ENCODE measurements at regions not wholly inside any gene's neighbourhood (a gene's known extent, or its start where the extent isn't known, plus 50 kb on each side); places are given as distances from the start of the nearest gene placed in this dataset.
A peak's percentile ranks its signal among the peaks of the same experiment; 100 is the strongest.

GRCh38 chr2:160838691-160839090 lies 321.5 kb upstream of the TANK start:
- Mint-ChIP-seq H3K27me3 (peaks cover 0 to 15% (median 5%) of the 10 kb centered on the region in 5 donors), H3K9me3 (peaks cover 0 to 24% (median 10%) of the 10 kb centered on the region in 11 donors), H3K27ac (peak overlapping the region in 1 of 9 donors; percentile 70), H3K4me3 (no peak overlapping the region), H3K4me1 (no peaks in the 10 kb centered on the region), H3K36me3 (peaks cover 0 to 12% (median 5%) of the 10 kb centered on the region in 5 donors)
- no peak for ATAC-seq
- intact Hi-C loops (cut with micrococcal nuclease), result no loop called here
- H3K27me3 ChIP-seq (ENCODE audit: control insufficient read depth in 2 of 2, insufficient read depth in 2 of 2, low read length in 2 of 2), result no peaks in the 10 kb centered on the region
- ChIA-PET CTCF (no interaction called here), POLR2A (interaction anchor here (0.6 kb wide), 1 partner anchor 42 kb away, joined by 3 read pairs; no protein-coding TSS in a partner anchor)
- no peak overlapping the region for H3K27ac ChIP-seq (ENCODE audit: low read depth, low read length)
- no peaks in the 10 kb centered on the region for H3K36me3 ChIP-seq (ENCODE audit: control insufficient read depth in 2 of 3, insufficient read depth in 3 of 3, low read length in 3 of 3)
- DNase-seq, result no peak
- no peaks in the 10 kb centered on the region for H3K9me3 ChIP-seq (ENCODE audit: control insufficient read depth in 2 of 3, low read length in 3 of 3)
- no peak overlapping the region for H3K4me3 ChIP-seq (ENCODE audit: low read length)
- no peaks in the 10 kb centered on the region for H3K4me1 ChIP-seq (ENCODE audit: control insufficient read depth in 2 of 2, insufficient read depth in 2 of 2, low read length in 2 of 2)

GRCh38 chr2:160842286-160842685 lies 317.9 kb upstream of the TANK start:
- Mint-ChIP-seq H3K27ac (no peak overlapping the region), H3K9me3 (peaks cover 0 to 43% (median 15%) of the 10 kb centered on the region in 11 donors), H3K4me1 (no peaks in the 10 kb centered on the region), H3K36me3 (peaks cover 0 to 19% (median 6%) of the 10 kb centered on the region in 5 donors), H3K4me3 (no peak overlapping the region), H3K27me3 (peaks cover 0 to 9% (median 5%) of the 10 kb centered on the region in 5 donors)
- Histone ChIP-seq H3K27me3 (ENCODE audit: control insufficient read depth in 2 of 2, insufficient read depth in 2 of 2, low read length in 2 of 2) (no peaks in the 10 kb centered on the region), H3K36me3 (ENCODE audit: control insufficient read depth in 2 of 3, insufficient read depth in 3 of 3, low read length in 3 of 3) (no peaks in the 10 kb centered on the region), H3K27ac (ENCODE audit: low read depth, low read length) (no peak overlapping the region), H3K4me3 (ENCODE audit: low read length) (no peak overlapping the region), H3K4me1 (ENCODE audit: control insufficient read depth in 2 of 2, insufficient read depth in 2 of 2, low read length in 2 of 2) (no peaks in the 10 kb centered on the region), H3K9me3 (ENCODE audit: control insufficient read depth in 2 of 3, low read length in 3 of 3) (peaks cover 0 to 4% (median 0%) of the 10 kb centered on the region in 3 experiments)
- ATAC-seq (no peak), DNase-seq (no peak)
- ChIA-PET CTCF (no interaction called here), POLR2A (no interaction called here)
- intact Hi-C loops (cut with micrococcal nuclease), result no loop called here

- CTCF ChIA-PET, result no interaction called here
- H3K27ac Mint-ChIP-seq, result peak overlapping the region in 2 of 9 donors; percentile 2 to 5
Measured at GRCh38 chr2:160859096-160859495, 301.1 kb upstream of the TANK start.

DNA sequence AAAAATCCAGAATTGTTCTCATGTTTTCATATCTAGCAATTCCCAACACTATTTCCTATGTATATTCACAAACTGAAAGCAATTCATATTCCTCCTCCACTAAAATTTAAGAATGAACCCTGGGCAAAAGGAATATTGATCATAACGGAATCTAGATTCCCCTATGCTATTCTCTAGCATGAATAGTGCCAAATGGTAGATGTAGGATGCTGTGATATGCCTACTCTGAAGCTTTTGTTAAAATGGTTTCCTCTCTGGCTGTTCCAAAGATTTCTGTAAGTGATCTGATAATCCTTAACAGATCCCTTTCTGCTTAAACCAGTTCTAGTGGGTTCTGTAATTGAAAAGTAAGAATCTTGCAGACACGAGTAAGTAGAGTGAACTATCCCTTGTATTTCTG lies 298.0 kb upstream of the TANK start:
- no peaks in the 10 kb centered on the region for H3K36me3 ChIP-seq (ENCODE audit: control insufficient read depth in 2 of 3, insufficient read depth in 3 of 3, low read length in 3 of 3)
- ChIA-PET POLR2A (no interaction called here), CTCF (no interaction called here)
- Mint-ChIP-seq H3K4me3 (no peak overlapping the region), H3K9me3 (no peaks in the 10 kb centered on the region), H3K36me3 (no peaks in the 10 kb centered on the region), H3K27me3 (peaks cover 0 to 7% (median 0%) of the 10 kb centered on the region in 5 donors), H3K27ac (no peak overlapping the region), H3K4me1 (peaks cover 0 to 19% (median 12%) of the 10 kb centered on the region in 7 donors)
- H3K9me3 ChIP-seq (ENCODE audit: control insufficient read depth in 2 of 3, low read length in 3 of 3), result no peaks in the 10 kb centered on the region
- H3K4me3 ChIP-seq (ENCODE audit: low read length), result no peak overlapping the region
- H3K4me1 ChIP-seq (ENCODE audit: control insufficient read depth in 2 of 2, insufficient read depth in 2 of 2, low read length in 2 of 2), result no peaks in the 10 kb centered on the region
- H3K27me3 ChIP-seq (ENCODE audit: control insufficient read depth in 2 of 2, insufficient read depth in 2 of 2, low read length in 2 of 2), result no peaks in the 10 kb centered on the region
- no peak overlapping the region for H3K27ac ChIP-seq (ENCODE audit: low read depth, low read length)
- ATAC-seq, result no peak
- DNase-seq, result no peak
- intact Hi-C loops (cut with micrococcal nuclease), result no loop called here

More at GRCh38 chr2:160859096-160859495, 301.1 kb upstream of the TANK start:
- Histone ChIP-seq H3K9me3 (ENCODE audit: control insufficient read depth in 2 of 3, low read length in 3 of 3) (no peaks in the 10 kb centered on the region), H3K27me3 (ENCODE audit: control insufficient read depth in 2 of 2, insufficient read depth in 2 of 2, low read length in 2 of 2) (no peaks in the 10 kb centered on the region), H3K27ac (ENCODE audit: low read depth, low read length) (no peak overlapping the region), H3K36me3 (ENCODE audit: control insufficient read depth in 2 of 3, insufficient read depth in 3 of 3, low read length in 3 of 3) (no peaks in the 10 kb centered on the region), H3K4me3 (ENCODE audit: low read length) (no peak overlapping the region), H3K4me1 (ENCODE audit: control insufficient read depth in 2 of 2, insufficient read depth in 2 of 2, low read length in 2 of 2) (no peaks in the 10 kb centered on the region)
- peaks cover 0 to 19% (median 12%) of the 10 kb centered on the region in 7 donors for H3K4me1 Mint-ChIP-seq
- H3K27me3 Mint-ChIP-seq, result peaks cover 0 to 7% (median 0%) of the 10 kb centered on the region in 5 donors
- POLR2A ChIA-PET, result no interaction called here
- peak in 4 of 9 donors; percentile 16 to 40 (median 28) for DNase-seq
- ATAC-seq, result no peak
- peaks cover 0 to 1% (median 0%) of the 10 kb centered on the region in 11 donors for H3K9me3 Mint-ChIP-seq
- H3K4me3 Mint-ChIP-seq, result peak overlapping the region in 1 of 10 donors; percentile 32
- no peaks in the 10 kb centered on the region for H3K36me3 Mint-ChIP-seq
- intact Hi-C loops (cut with micrococcal nuclease), result no loop called here

GRCh38 chr2:160868891-160869290 lies 291.3 kb upstream of the TANK start:
- intact Hi-C loops (cut with micrococcal nuclease), result no loop called here
- H3K27me3 ChIP-seq (ENCODE audit: control insufficient read depth in 2 of 2, insufficient read depth in 2 of 2, low read length in 2 of 2), result no peaks in the 10 kb centered on the region
- H3K36me3 ChIP-seq (ENCODE audit: control insufficient read depth in 2 of 3, insufficient read depth in 3 of 3, low read length in 3 of 3), result no peaks in the 10 kb centered on the region
- no peaks in the 10 kb centered on the region for H3K9me3 ChIP-seq (ENCODE audit: control insufficient read depth in 2 of 3, low read length in 3 of 3)
- ChIA-PET CTCF (no interaction called here), POLR2A (no interaction called here)
- Mint-ChIP-seq H3K27ac (no peak overlapping the region), H3K27me3 (peaks cover 0 to 8% (median 0%) of the 10 kb centered on the region in 5 donors), H3K4me3 (no peak overlapping the region), H3K4me1 (no peaks in the 10 kb centered on the region), H3K36me3 (no peaks in the 10 kb centered on the region), H3K9me3 (no peaks in the 10 kb centered on the region)
- DNase-seq (no peak), ATAC-seq (no peak)
- H3K4me3 ChIP-seq (ENCODE audit: low read length), result no peak overlapping the region
- no peak overlapping the region for H3K27ac ChIP-seq (ENCODE audit: low read depth, low read length)
- no peaks in the 10 kb centered on the region for H3K4me1 ChIP-seq (ENCODE audit: control insufficient read depth in 2 of 2, insufficient read depth in 2 of 2, low read length in 2 of 2)

DNA sequence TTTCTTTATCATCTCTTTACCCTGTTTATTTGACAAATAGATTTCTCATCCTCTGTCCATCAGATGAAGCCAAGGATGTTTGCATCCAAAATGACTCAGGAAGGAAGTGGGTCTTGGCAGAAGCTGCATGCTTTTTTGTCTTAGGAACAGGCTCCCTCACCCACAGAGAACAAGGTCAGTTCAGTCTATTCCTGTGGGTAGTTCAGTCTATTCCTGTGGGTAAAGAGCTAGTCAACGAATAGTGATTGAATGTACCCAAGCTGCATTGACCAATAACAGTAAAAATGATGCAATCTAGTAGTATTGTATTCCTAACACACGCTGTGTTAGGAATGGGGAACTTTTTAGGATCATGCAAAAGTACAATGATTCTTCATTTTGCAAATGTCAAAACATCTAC lies 290.8 kb upstream of the TANK start:
- POLR2A ChIA-PET, result no interaction called here
- Mint-ChIP-seq H3K9me3 (no peaks in the 10 kb centered on the region), H3K4me1 (no peaks in the 10 kb centered on the region), H3K27ac (no peak overlapping the region), H3K4me3 (no peak overlapping the region), H3K36me3 (no peaks in the 10 kb centered on the region), H3K27me3 (peaks cover 0 to 8% (median 0%) of the 10 kb centered on the region in 5 donors)
- no peak for DNase-seq
- intact Hi-C loops (cut with micrococcal nuclease), result no loop called here
- no peaks in the 10 kb centered on the region for H3K4me1 ChIP-seq (ENCODE audit: control insufficient read depth in 2 of 2, insufficient read depth in 2 of 2, low read length in 2 of 2)
- CTCF ChIA-PET, result no interaction called here
- no peak overlapping the region for H3K27ac ChIP-seq (ENCODE audit: low read depth, low read length)
- H3K4me3 ChIP-seq (ENCODE audit: low read length), result no peak overlapping the region
- no peaks in the 10 kb centered on the region for H3K36me3 ChIP-seq (ENCODE audit: control insufficient read depth in 2 of 3, insufficient read depth in 3 of 3, low read length in 3 of 3)
- no peaks in the 10 kb centered on the region for H3K9me3 ChIP-seq (ENCODE audit: control insufficient read depth in 2 of 3, low read length in 3 of 3)
- H3K27me3 ChIP-seq (ENCODE audit: control insufficient read depth in 2 of 2, insufficient read depth in 2 of 2, low read length in 2 of 2), result no peaks in the 10 kb centered on the region
- no peak for ATAC-seq

- POLR2A ChIA-PET, result no interaction called here
- CTCF ChIA-PET, result no interaction called here
- no peaks in the 10 kb centered on the region for H3K4me1 Mint-ChIP-seq
Measured at GRCh38 chr2:160870729-160871465, 289.3 kb upstream of the TANK start.

More at GRCh38 chr2:160870729-160871465, 289.3 kb upstream of the TANK start:
- Mint-ChIP-seq H3K36me3 (no peaks in the 10 kb centered on the region), H3K4me3 (no peak overlapping the region), H3K9me3 (no peaks in the 10 kb centered on the region), H3K27ac (no peak overlapping the region), H3K27me3 (peaks cover 0 to 8% (median 0%) of the 10 kb centered on the region in 5 donors)
- no peaks in the 10 kb centered on the region for H3K9me3 ChIP-seq (ENCODE audit: control insufficient read depth in 2 of 3, low read length in 3 of 3)
- DNase-seq (no peak), ATAC-seq (no peak)
- H3K27ac ChIP-seq (ENCODE audit: low read depth, low read length), result no peak overlapping the region
- no peak overlapping the region for H3K4me3 ChIP-seq (ENCODE audit: low read length)
- intact Hi-C loops (cut with micrococcal nuclease), result no loop called here
- H3K27me3 ChIP-seq (ENCODE audit: control insufficient read depth in 2 of 2, insufficient read depth in 2 of 2, low read length in 2 of 2), result no peaks in the 10 kb centered on the region
- H3K4me1 ChIP-seq (ENCODE audit: control insufficient read depth in 2 of 2, insufficient read depth in 2 of 2, low read length in 2 of 2), result no peaks in the 10 kb centered on the region
- no peaks in the 10 kb centered on the region for H3K36me3 ChIP-seq (ENCODE audit: control insufficient read depth in 2 of 3, insufficient read depth in 3 of 3, low read length in 3 of 3)

All from naive thymus-derived CD4-positive, alpha-beta T cell (primary cell).